Trophoblast cell (in vitro differentiated cells and primary cell): ENCODE measurements at regions not wholly inside any gene's neighbourhood (a gene's known extent, or its start where the extent isn't known, plus 50 kb on each side); places are given as distances from the start of the nearest gene placed in this dataset.

ENCODE experiments used
- DNase-seq, 2 donors: peaks; one replicate each; pipeline ENCODE4 v3.0.0-alpha.2; 2016
- H2AFZ ChIP-seq: 2 replicates; pipeline ENCODE4 v1.6.1; 2013; ENCODE audit warnings: low read length, moderate library complexity, mild to moderate bottlenecking; ENCODE audit not compliant: insufficient read depth, poor library complexity
- H2AK5ac ChIP-seq: 2 replicates; pipeline ENCODE4 v1.6.1; 2013; ENCODE audit warnings: mild to moderate bottlenecking, low read length
- H2BK120ac ChIP-seq: 2 replicates; pipeline ENCODE4 v1.6.1; 2013; ENCODE audit warnings: low read length, mild to moderate bottlenecking, moderate library complexity; ENCODE audit not compliant: insufficient read depth, poor library complexity
- H2BK12ac ChIP-seq: 2 replicates; pipeline ENCODE4 v1.6.1; 2013; ENCODE audit warnings: mild to moderate bottlenecking, low read length, moderate library complexity
- H2BK5ac ChIP-seq: 2 replicates; pipeline ENCODE4 v1.6.1; 2013; ENCODE audit warnings: low read length, low read depth, moderate library complexity, mild to moderate bottlenecking; ENCODE audit not compliant: poor library complexity
- H3K14ac ChIP-seq: 2 replicates; pipeline ENCODE4 v1.6.1; 2013; ENCODE audit warnings: mild to moderate bottlenecking, low read length
- H3K18ac ChIP-seq: 2 replicates; pipeline ENCODE4 v1.6.1; 2013; ENCODE audit warnings: mild to moderate bottlenecking, low read length
- H3K23ac ChIP-seq: 2 replicates; pipeline ENCODE4 v1.6.1; 2013; ENCODE audit warnings: low read length
- H3K27ac ChIP-seq: 2 replicates; pipeline ENCODE4 v1.5.1; 2013; ENCODE audit warnings: low read depth, mild to moderate bottlenecking, inconsistent platforms, low read length, moderate library complexity
- H3K27me3 ChIP-seq: 2 replicates; pipeline ENCODE4 v1.6.1; 2013; ENCODE audit warnings: inconsistent platforms, mild to moderate bottlenecking, low read length, moderate library complexity; ENCODE audit not compliant: insufficient read depth
- H3K36me3 ChIP-seq, 2 experiments: 1 replicate in 1 of 2; 2 replicates in 1 of 2; pipeline ENCODE4 v1.6.1; 2013; ENCODE audit warnings: low read length in 2 of 2, mild to moderate bottlenecking in 2 of 2, moderate library complexity in 1 of 2; ENCODE audit not compliant: insufficient read depth in 2 of 2, control insufficient read depth in 1 of 2
- H3K4ac ChIP-seq: 2 replicates; pipeline ENCODE4 v1.6.1; 2013; ENCODE audit warnings: low read depth, mild to moderate bottlenecking, low read length, moderate library complexity
- H3K4me1 ChIP-seq, 2 experiments: 1 replicate in 1 of 2; 2 replicates in 1 of 2; pipeline ENCODE4 v1.6.1; 2013; ENCODE audit warnings: low read length in 2 of 2, mild to moderate bottlenecking in 2 of 2, moderate library complexity in 1 of 2; ENCODE audit not compliant: insufficient read depth in 2 of 2, control insufficient read depth in 1 of 2
- H3K4me2 ChIP-seq: 2 replicates; pipeline ENCODE4 v1.6.1; 2013; ENCODE audit warnings: inconsistent platforms, mild to moderate bottlenecking, low read length, moderate library complexity
- H3K4me3 ChIP-seq: 2 replicates; pipeline ENCODE4 v1.5.1; 2013; ENCODE audit warnings: mild to moderate bottlenecking, low read depth, low read length, inconsistent platforms
- H3K79me1 ChIP-seq: one replicate; pipeline ENCODE4 v1.6.1; 2013; ENCODE audit warnings: low read length
- H3K79me2 ChIP-seq: 2 replicates; pipeline ENCODE4 v1.6.1; 2013; ENCODE audit warnings: low read length, mild to moderate bottlenecking; ENCODE audit not compliant: control insufficient read depth, insufficient read depth, poor library complexity
- H3K9ac ChIP-seq: 2 replicates; pipeline ENCODE4 v1.6.1; 2013; ENCODE audit warnings: mild to moderate bottlenecking, low read length
- H3K9me3 ChIP-seq: 2 replicates; pipeline ENCODE4 v1.6.1; 2013; ENCODE audit warnings: low read depth, mild to moderate bottlenecking, control low read depth, inconsistent platforms, low read length; ENCODE audit not compliant: insufficient read depth
- H4K12ac ChIP-seq: 2 replicates; pipeline ENCODE4 v1.6.1; 2013; ENCODE audit warnings: low read depth, mild to moderate bottlenecking, low read length, moderate library complexity
- H4K8ac ChIP-seq: 2 replicates; pipeline ENCODE4 v1.6.1; 2013; ENCODE audit warnings: low read depth, mild to moderate bottlenecking, low read length, moderate library complexity
- H4K91ac ChIP-seq: one replicate; pipeline ENCODE4 v1.6.1; 2013; ENCODE audit warnings: low read depth, mild to moderate bottlenecking, low read length, moderate library complexity
- WGBS: extraction: QIAGEN DNeasy Blood & Tissue Kit; methylation state at CpG from one replicate; pipeline ENCODE4 v1.1.7; 2013; ENCODE audit warnings: missing lambda C conversion rate; ENCODE audit not compliant: insufficient read length, insufficient coverage; ENCODE audit errors: extremely low coverage; 5-methylcytosine and 5-hydroxymethylcytosine counted together

DNA sequence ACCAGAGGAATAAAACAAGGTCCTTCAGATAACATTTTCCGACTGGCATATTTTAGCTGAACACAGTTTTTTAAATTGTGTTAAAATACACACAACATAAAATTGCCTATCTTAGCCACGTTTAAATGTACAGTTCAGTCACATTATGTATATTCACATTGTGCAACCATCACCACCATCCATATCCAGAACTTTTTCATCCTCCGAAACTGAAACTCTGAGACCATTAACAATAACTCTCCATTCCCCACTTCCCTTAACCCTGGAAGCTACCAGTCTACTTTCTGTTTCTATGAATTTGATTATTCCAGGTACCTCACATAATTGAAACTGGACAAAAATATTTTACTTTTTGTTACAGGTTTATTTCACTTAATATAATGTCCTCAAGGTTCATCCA is 213.3 kb downstream of the ETS1 start:
- H3K18ac ChIP-seq = no peak overlapping the region
- no peaks in the 10 kb centered on the region for H3K79me2 ChIP-seq
- no peak for DNase-seq
- no peak overlapping the region for H2AFZ ChIP-seq
- H3K4me1 ChIP-seq = no peaks in the 10 kb centered on the region
- no peaks in the 10 kb centered on the region for H3K27me3 ChIP-seq
- no peak overlapping the region for H3K27ac ChIP-seq
- no peak overlapping the region for H3K23ac ChIP-seq
- H3K36me3 ChIP-seq = no peaks in the 10 kb centered on the region
- no peak overlapping the region for H4K8ac ChIP-seq
- H4K12ac ChIP-seq = no peak overlapping the region
- no peak overlapping the region for H3K4ac ChIP-seq
- no peak overlapping the region for H3K14ac ChIP-seq
- no peak overlapping the region for H3K9ac ChIP-seq
- H2BK12ac ChIP-seq = no peak overlapping the region
- no peak overlapping the region for H2BK120ac ChIP-seq
- H4K91ac ChIP-seq = no peak overlapping the region
- no peaks in the 10 kb centered on the region for H3K9me3 ChIP-seq
- 83% methylated on average over 1 of the region's 3 CpGs for WGBS
- no peak overlapping the region for H3K4me2 ChIP-seq
- peaks cover 7% of the 10 kb centered on the region for H3K79me1 ChIP-seq
- no peak overlapping the region for H2BK5ac ChIP-seq
- H3K4me3 ChIP-seq = no peak overlapping the region
- H2AK5ac ChIP-seq = no peak overlapping the region

DNA sequence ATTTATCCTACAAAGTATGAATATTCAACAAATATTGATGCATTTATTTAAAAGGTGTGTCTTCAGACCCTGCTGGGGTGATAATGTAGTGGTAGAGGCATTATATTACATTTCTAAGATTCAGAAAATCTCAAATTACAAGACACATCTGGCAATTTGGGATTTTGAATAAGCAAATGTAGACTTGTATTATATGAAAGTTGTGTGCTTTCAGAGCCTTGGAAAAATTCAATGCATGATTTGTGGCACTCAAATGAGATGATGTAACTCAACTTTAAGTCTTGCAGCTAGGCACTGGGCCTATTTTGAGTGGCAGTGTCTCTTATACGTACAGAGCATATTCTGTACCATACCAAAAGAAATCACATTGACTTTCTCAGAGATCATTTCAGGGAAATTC is 214.4 kb downstream of the ETS1 start:
- no peak overlapping the region for H3K23ac ChIP-seq
- no peaks in the 10 kb centered on the region for H3K9me3 ChIP-seq
- no peak overlapping the region for H2AFZ ChIP-seq
- H3K27me3 ChIP-seq = no peaks in the 10 kb centered on the region
- no peak overlapping the region for H3K14ac ChIP-seq
- no peak overlapping the region for H4K91ac ChIP-seq
- no peak for DNase-seq
- H3K4ac ChIP-seq = no peak overlapping the region
- no peak overlapping the region for H2BK120ac ChIP-seq
- H3K4me2 ChIP-seq = no peak overlapping the region
- no peak overlapping the region for H4K12ac ChIP-seq
- H3K4me1 ChIP-seq = no peaks in the 10 kb centered on the region
- no peak overlapping the region for H2AK5ac ChIP-seq
- H3K9ac ChIP-seq = no peak overlapping the region
- no peaks in the 10 kb centered on the region for H3K36me3 ChIP-seq
- H3K79me1 ChIP-seq = peaks cover 2% of the 10 kb centered on the region
- no CpG with 5 or more reads among the region's 1 CpG for WGBS
- no peak overlapping the region for H2BK5ac ChIP-seq
- no peak overlapping the region for H3K18ac ChIP-seq
- no peak overlapping the region for H3K27ac ChIP-seq
- no peak overlapping the region for H2BK12ac ChIP-seq
- no peaks in the 10 kb centered on the region for H3K79me2 ChIP-seq
- no peak overlapping the region for H4K8ac ChIP-seq
- H3K4me3 ChIP-seq = no peak overlapping the region

DNA sequence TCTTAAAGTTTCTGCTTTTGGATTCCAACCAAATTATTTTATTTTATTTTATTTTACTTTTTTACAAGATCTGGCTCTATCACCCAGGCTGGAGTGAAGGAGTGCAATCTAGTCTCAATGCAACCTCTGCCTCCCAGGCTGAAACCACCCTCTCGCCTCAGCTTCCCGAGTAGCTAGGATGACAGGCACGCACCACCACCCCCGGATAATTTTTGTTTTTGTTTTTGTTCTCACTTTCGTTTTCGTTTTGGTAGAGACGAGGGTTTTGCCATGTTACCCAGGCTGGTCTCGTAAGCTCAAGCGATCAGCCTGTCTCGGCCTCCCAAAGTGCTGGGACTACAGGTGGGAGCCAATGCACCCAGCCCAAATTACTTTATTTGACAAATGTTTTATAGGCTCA is 219.8 kb downstream of the ETS1 start:
- Histone ChIP-seq H2AK5ac (no peak overlapping the region), H3K23ac (no peak overlapping the region)

DNA sequence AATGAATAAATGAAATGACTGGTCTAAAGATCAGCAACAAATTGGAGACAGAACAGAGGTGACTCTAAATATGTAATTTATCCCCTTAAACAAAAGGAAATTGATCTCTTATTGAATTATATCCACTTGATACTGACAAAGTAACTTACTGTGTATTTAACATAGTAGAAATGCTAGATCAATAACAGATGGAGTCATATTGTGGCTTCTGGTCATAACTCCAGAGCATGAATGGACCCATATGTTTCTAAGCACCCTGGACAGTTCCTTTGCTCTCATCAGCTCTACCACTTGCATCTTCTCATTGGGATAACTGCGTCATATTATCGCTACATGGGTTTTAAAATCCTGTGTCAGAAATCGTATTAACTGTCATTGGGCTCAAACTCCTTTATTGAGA is 222.3 kb downstream of the ETS1 start:
- peaks cover 2% of the 10 kb centered on the region for H3K79me1 ChIP-seq
- no peak overlapping the region for H2AFZ ChIP-seq
- no peak overlapping the region for H3K9ac ChIP-seq
- H2BK12ac ChIP-seq = no peak overlapping the region
- no peak overlapping the region for H3K27ac ChIP-seq
- no CpG with 5 or more reads among the region's 3 CpGs for WGBS
- H3K4me1 ChIP-seq = peaks cover 0 to 3% of the 10 kb centered on the region in 2 experiments
- H2BK120ac ChIP-seq = no peak overlapping the region
- H3K18ac ChIP-seq = no peak overlapping the region
- H4K12ac ChIP-seq = no peak overlapping the region
- H4K91ac ChIP-seq = no peak overlapping the region
- no peak overlapping the region for H3K4me3 ChIP-seq
- no peak overlapping the region for H3K4me2 ChIP-seq
- no peaks in the 10 kb centered on the region for H3K27me3 ChIP-seq
- H4K8ac ChIP-seq = no peak overlapping the region
- peak; percentile 14 to 50 for DNase-seq
- H3K79me2 ChIP-seq = no peaks in the 10 kb centered on the region
- no peak overlapping the region for H2BK5ac ChIP-seq
- no peaks in the 10 kb centered on the region for H3K36me3 ChIP-seq
- no peaks in the 10 kb centered on the region for H3K9me3 ChIP-seq
- no peak overlapping the region for H3K14ac ChIP-seq
- no peak overlapping the region for H3K23ac ChIP-seq
- H2AK5ac ChIP-seq = no peak overlapping the region
- no peak overlapping the region for H3K4ac ChIP-seq

More for the DNA sequence above, 219.8 kb downstream of the ETS1 start:
- Histone ChIP-seq H3K9me3 (no peaks in the 10 kb centered on the region), H3K27ac (no peak overlapping the region), H3K4me3 (no peak overlapping the region), H2BK5ac (no peak overlapping the region), H3K27me3 (no peaks in the 10 kb centered on the region), H3K14ac (no peak overlapping the region), H4K12ac (no peak overlapping the region), H4K8ac (no peak overlapping the region), H2BK120ac (no peak overlapping the region), H3K4me1 (peaks cover 0 to 3% of the 10 kb centered on the region in 2 experiments), H4K91ac (no peak overlapping the region), H2AFZ (no peak overlapping the region), H3K4me2 (no peak overlapping the region), H3K9ac (no peak overlapping the region), H3K4ac (no peak overlapping the region), H2BK12ac (no peak overlapping the region), H3K18ac (no peak overlapping the region), H3K79me2 (no peaks in the 10 kb centered on the region), H3K36me3 (no peaks in the 10 kb centered on the region), H3K79me1 (peaks cover 2% of the 10 kb centered on the region)
- DNase-seq = no peak
- WGBS = no CpG with 5 or more reads among the region's 10 CpGs
